ENCODE measurements at regions not wholly inside any gene's neighbourhood (a gene's known extent, or its start where the extent isn't known, plus 50 kb on each side); places are given as distances from the start of the nearest gene placed in this dataset.

DNA sequence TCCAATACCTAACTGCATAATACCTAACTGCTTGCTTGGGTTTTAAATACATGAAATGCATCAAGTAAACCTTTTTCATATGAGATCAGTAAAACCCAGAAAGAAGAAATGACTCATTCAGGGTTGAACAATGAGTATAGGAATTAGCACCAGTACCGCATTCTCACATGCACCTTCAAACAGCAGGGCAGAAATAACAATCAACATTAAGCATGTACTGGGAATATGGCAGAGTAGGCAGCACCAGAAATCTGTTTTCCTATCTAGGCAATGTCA, 850.3 kb upstream of the SORCS1 start:
- TF ChIP-seq, protein P1, sequence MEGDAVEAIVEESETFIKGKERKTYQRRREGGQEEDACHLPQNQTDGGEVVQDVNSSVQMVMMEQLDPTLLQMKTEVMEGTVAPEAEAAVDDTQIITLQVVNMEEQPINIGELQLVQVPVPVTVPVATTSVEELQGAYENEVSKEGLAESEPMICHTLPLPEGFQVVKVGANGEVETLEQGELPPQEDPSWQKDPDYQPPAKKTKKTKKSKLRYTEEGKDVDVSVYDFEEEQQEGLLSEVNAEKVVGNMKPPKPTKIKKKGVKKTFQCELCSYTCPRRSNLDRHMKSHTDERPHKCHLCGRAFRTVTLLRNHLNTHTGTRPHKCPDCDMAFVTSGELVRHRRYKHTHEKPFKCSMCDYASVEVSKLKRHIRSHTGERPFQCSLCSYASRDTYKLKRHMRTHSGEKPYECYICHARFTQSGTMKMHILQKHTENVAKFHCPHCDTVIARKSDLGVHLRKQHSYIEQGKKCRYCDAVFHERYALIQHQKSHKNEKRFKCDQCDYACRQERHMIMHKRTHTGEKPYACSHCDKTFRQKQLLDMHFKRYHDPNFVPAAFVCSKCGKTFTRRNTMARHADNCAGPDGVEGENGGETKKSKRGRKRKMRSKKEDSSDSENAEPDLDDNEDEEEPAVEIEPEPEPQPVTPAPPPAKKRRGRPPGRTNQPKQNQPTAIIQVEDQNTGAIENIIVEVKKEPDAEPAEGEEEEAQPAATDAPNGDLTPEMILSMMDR (IDR thresholded peaks at IDR 0.05) = no peak
- no peak for TF ChIP-seq EZH2 (IDR thresholded peaks at IDR 0.05; ENCODE audit: borderline replicate concordance, insufficient read depth, low read depth, low read length, poor library complexity, severe bottlenecking)

Measured in B cell (primary cell).